ENCODE measurements at regions not wholly inside any gene's neighbourhood (a gene's known extent, or its start where the extent isn't known, plus 50 kb on each side); places are given as distances from the start of the nearest gene placed in this dataset.

DNA sequence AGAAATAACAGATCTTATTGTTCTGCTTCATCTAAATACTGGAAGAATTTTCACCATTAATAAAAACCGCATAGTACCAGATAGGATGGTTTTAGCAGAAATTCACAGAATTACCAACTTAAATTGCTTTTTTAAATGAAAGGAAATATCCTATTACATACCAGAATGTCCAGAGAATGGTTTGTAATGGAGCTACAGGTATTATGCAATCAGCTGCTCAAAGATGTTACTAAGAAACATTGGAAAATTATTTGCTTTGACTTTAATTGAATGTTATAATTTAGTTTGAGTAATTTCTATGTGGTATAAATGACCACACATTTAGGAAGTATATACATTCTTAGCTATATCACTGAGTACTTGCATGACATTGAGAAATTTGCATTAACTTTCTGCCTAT is 338.3 kb downstream of the ETV1 start:
- TF ChIP-seq, protein P1, sequence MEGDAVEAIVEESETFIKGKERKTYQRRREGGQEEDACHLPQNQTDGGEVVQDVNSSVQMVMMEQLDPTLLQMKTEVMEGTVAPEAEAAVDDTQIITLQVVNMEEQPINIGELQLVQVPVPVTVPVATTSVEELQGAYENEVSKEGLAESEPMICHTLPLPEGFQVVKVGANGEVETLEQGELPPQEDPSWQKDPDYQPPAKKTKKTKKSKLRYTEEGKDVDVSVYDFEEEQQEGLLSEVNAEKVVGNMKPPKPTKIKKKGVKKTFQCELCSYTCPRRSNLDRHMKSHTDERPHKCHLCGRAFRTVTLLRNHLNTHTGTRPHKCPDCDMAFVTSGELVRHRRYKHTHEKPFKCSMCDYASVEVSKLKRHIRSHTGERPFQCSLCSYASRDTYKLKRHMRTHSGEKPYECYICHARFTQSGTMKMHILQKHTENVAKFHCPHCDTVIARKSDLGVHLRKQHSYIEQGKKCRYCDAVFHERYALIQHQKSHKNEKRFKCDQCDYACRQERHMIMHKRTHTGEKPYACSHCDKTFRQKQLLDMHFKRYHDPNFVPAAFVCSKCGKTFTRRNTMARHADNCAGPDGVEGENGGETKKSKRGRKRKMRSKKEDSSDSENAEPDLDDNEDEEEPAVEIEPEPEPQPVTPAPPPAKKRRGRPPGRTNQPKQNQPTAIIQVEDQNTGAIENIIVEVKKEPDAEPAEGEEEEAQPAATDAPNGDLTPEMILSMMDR (IDR thresholded peaks at IDR 0.05; ENCODE audit: insufficient read depth, low read length), result no peak
- TF ChIP-seq, protein P2, sequence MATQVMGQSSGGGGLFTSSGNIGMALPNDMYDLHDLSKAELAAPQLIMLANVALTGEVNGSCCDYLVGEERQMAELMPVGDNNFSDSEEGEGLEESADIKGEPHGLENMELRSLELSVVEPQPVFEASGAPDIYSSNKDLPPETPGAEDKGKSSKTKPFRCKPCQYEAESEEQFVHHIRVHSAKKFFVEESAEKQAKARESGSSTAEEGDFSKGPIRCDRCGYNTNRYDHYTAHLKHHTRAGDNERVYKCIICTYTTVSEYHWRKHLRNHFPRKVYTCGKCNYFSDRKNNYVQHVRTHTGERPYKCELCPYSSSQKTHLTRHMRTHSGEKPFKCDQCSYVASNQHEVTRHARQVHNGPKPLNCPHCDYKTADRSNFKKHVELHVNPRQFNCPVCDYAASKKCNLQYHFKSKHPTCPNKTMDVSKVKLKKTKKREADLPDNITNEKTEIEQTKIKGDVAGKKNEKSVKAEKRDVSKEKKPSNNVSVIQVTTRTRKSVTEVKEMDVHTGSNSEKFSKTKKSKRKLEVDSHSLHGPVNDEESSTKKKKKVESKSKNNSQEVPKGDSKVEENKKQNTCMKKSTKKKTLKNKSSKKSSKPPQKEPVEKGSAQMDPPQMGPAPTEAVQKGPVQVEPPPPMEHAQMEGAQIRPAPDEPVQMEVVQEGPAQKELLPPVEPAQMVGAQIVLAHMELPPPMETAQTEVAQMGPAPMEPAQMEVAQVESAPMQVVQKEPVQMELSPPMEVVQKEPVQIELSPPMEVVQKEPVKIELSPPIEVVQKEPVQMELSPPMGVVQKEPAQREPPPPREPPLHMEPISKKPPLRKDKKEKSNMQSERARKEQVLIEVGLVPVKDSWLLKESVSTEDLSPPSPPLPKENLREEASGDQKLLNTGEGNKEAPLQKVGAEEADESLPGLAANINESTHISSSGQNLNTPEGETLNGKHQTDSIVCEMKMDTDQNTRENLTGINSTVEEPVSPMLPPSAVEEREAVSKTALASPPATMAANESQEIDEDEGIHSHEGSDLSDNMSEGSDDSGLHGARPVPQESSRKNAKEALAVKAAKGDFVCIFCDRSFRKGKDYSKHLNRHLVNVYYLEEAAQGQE (IDR thresholded peaks at IDR 0.05; ENCODE audit: insufficient replicate concordance, low read depth), result no peak
